Loucy (cell line): ENCODE measurements at regions not wholly inside any gene's neighbourhood (a gene's known extent, or its start where the extent isn't known, plus 50 kb on each side); places are given as distances from the start of the nearest gene placed in this dataset.

Source experiments
- EZH2phosphoT487 ChIP-seq: fragments of 200-600 bp; IDR thresholded peaks from 2 replicates; pipeline ENCODE4 v1.6.1; 2018; ENCODE audit warnings: antibody characterized with exemption, mild to moderate bottlenecking, moderate library complexity, borderline replicate concordance
- TF ChIP-seq, protein P1 (sequence below): fragments of 200-600 bp; sonication (generic); conservative IDR thresholded peaks from 2 replicates; pipeline ENCODE4 v1.5.1; 2014; ENCODE audit warnings: mild to moderate bottlenecking, antibody characterized with exemption, low read length

GRCh38 chr17:37830151-37830993, 85.5 kb upstream of the HNF1B start:
- TF ChIP-seq, protein P1, sequence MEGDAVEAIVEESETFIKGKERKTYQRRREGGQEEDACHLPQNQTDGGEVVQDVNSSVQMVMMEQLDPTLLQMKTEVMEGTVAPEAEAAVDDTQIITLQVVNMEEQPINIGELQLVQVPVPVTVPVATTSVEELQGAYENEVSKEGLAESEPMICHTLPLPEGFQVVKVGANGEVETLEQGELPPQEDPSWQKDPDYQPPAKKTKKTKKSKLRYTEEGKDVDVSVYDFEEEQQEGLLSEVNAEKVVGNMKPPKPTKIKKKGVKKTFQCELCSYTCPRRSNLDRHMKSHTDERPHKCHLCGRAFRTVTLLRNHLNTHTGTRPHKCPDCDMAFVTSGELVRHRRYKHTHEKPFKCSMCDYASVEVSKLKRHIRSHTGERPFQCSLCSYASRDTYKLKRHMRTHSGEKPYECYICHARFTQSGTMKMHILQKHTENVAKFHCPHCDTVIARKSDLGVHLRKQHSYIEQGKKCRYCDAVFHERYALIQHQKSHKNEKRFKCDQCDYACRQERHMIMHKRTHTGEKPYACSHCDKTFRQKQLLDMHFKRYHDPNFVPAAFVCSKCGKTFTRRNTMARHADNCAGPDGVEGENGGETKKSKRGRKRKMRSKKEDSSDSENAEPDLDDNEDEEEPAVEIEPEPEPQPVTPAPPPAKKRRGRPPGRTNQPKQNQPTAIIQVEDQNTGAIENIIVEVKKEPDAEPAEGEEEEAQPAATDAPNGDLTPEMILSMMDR, result no peak
- TF ChIP-seq EZH2phosphoT487, result no peak
